ENCODE measurements at regions not wholly inside any gene's neighbourhood (a gene's known extent, or its start where the extent isn't known, plus 50 kb on each side); places are given as distances from the start of the nearest gene placed in this dataset.

GRCh38 chr5:176734756-176735342, 75.5 kb upstream of the UNC5A start:
- DNase-seq: peak; percentile 0

GRCh38 chr5:176735383-176736265, 74.7 kb upstream of the UNC5A start:
- peak; percentile 0 for DNase-seq

GRCh38 chr5:176736301-176736930, 73.9 kb upstream of the UNC5A start:
- no peak for DNase-seq

GRCh38 chr5:176736931-176737745, 73.2 kb upstream of the UNC5A start:
- peak; percentile 58 for DNase-seq

GRCh38 chr5:176737746-176738636, 72.4 kb upstream of the UNC5A start:
- DNase-seq: peak; percentile 3

GRCh38 chr5:176738637-176739250, 71.6 kb upstream of the UNC5A start:
- peak; percentile 19 for DNase-seq

GRCh38 chr5:176739461-176740051, 70.8 kb upstream of the UNC5A start:
- peak; percentile 75 for DNase-seq

GRCh38 chr5:176740131-176740701, 70.1 kb upstream of the UNC5A start:
- peak; percentile 43 for DNase-seq

- peak; percentile 26 for DNase-seq
Measured at GRCh38 chr5:176740702-176741496, 69.5 kb upstream of the UNC5A start.

- peak; percentile 25 for DNase-seq
Measured at GRCh38 chr5:176741561-176742211, 68.7 kb upstream of the UNC5A start.

- DNase-seq: peak; percentile 38
Measured at GRCh38 chr5:176742246-176743105, 67.9 kb upstream of the UNC5A start.

GRCh38 chr5:176743136-176743861, 67.1 kb upstream of the UNC5A start:
- peak; percentile 77 for DNase-seq

GRCh38 chr5:176743868-176744583, 66.3 kb upstream of the UNC5A start:
- DNase-seq: peak; percentile 74

- DNase-seq: no peak
Measured at GRCh38 chr5:176744584-176744965, 65.8 kb upstream of the UNC5A start.

- DNase-seq: no peak
Measured at GRCh38 chr5:176747670-176748072, 62.7 kb upstream of the UNC5A start.

GRCh38 chr5:176748073-176748966, 62.0 kb upstream of the UNC5A start:
- DNase-seq: no peak
